NCI-H524 (cell line): ENCODE measurements at regions not wholly inside any gene's neighbourhood (a gene's known extent, or its start where the extent isn't known, plus 50 kb on each side); places are given as distances from the start of the nearest gene placed in this dataset.
A peak's percentile ranks its signal among the peaks of the same experiment; 100 is the strongest.

ENCODE experiments used
- DNase-seq, 2 experiments: peaks; one replicate each; lab custom pipeline; 2025; lab: John Stamatoyannopoulos, UW

DNA sequence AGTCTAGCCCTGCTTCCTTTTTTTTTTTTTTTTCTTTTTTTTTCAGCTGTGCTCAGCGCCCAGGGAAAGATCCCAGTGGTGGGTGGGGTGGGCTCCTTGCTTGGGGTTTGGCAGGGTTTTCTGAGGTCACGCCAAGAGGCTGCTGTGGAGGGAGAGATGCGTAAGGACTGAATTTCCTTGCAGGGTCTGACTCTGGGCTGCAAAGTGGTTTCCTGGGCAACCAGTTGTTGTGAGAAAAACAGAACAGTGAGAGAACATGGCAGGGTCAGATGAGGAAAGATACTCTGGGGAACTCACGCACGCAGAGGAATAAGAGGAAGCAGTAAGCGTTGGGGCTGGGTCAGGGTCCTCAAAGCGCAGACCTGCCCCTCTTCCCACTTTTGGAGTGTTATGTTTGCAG, 119.5 kb downstream of the IRF8 start:
- DNase-seq = no peak

DNA sequence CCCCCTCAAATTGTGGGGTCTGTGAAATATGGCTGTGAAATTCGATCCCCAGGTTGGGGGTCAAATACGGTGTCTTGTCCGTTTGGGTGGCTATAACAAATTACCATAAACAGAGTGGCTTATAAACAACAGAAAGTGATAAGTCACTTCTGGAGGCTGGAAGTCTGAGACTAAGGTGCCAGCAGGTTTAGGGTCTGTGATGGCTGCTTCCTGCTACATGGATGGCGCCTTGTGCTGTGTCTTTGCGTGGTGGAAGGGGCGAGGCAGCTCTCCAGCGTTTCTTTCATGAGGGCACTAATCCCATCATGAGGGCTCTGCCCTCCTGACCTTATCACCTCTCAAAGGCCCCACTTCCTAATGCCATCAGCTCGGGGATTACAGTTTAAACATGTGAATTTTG, 120.0 kb downstream of the IRF8 start:
- DNase-seq = no peak

DNA sequence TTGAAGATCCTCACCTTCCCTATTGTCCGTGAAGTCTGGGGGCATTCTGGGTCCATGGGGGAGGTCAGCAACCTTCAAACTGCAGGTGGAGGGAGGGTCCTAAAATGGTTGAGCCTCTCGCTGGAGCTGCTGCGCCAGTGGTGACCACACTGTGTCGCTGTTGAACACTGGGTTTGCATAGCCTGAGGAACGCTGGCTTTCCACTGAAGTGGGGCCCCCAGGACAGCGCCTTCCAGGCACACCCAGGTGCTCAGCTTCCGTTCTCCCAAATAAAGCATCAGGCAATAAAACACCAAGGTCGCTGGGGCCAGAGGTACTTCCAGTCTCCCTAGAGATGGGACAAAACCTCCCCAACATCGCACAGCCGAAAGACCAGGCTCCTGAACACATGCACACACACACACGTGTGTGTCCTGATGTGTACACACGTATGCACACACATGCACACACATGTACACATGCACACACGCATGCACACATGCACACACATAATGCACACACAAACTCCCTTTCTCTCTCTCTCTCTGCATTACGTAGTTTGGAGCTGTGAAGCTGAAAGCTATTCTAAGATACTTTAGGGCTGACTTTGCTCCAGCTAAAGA, 120.6 kb downstream of the IRF8 start:
- no peak for DNase-seq

DNA sequence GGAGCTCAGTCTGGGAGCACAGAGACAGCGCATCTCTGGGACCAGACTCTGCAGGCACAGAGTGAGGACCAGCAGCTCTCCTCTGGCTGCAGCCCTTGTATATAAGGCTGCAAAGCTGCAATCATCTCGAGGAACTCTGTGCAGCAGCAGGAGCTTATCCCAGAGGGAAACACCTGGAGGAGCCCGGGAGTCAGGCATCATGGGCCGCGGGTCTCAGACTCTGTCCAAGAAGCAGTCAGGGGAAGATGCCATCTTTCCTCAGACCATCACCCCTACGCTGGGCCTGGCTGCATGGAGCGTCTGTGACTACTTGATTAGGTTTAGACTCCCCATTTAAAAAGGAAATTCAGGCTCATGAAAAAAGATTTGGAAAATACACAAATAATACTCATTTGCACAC, 122.0 kb downstream of the IRF8 start:
- DNase-seq = peak in 1 of 2 experiments; percentile 16

DNA sequence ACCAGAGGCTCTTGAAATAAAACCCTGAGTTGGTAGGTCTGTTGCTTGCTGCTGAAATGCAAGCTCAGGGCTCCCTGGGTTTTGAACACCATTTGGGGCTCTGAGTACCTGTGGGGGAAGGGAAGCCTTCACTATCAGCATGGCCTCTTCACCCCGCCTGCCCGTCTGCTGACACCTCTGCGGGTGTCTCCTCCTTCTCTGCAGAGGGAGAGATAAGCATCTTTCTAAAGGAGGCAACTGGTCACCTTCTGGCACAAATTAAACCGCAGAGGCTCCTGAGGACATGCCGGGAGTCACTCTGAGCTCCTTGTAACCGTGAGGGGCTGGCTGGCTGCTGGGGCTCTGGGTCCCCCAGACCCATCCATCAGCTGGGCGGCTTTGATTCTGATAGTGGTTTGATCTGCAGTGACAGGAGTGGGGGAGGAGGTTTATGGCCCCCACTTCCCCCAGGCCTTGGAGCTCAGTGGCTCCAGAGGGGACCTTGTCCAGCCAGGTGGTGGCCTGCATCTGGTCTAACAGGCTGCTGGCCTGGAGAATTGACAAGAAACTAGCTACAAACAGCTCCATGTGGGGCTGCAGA, 123.5 kb downstream of the IRF8 start:
- no peak for DNase-seq

DNA sequence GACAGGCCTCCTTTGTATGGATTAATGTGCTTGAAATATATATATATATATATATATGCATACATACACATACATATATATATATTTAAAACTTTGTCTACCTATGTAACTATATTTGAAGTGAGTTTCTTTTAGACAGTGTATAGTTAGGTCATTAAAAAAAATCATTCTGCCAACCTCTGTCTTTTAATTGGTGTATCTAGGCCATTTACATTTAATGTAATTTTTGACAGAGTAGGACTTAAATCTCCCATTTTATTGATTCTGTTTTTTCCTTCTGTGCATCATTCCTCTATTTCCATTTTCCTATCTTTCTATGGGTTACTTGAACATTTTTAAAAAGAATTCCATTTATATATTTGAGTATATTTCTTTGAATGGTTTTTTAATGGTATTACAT, 125.2 kb downstream of the IRF8 start:
- DNase-seq = no peak

DNA sequence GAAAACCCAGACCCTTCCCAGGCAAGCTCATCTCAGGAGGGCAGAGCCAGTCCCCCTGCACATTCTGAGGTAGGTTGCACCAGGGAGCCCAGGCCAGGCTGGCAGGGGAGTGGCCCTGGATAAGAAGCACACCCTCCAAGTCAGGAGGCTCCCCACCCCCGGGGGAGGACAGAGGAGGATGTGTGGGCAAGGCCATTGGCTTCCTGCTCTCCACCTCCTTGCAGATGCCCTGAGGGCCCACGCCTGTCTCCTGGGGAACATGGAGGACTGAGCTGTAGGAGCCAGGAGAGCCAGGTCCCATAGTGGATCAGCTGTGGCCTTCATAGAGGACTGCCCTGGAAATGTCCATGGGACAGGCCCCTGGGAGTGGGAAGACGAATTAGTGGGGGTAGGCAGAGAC, 126.7 kb downstream of the IRF8 start:
- DNase-seq = no peak

DNA sequence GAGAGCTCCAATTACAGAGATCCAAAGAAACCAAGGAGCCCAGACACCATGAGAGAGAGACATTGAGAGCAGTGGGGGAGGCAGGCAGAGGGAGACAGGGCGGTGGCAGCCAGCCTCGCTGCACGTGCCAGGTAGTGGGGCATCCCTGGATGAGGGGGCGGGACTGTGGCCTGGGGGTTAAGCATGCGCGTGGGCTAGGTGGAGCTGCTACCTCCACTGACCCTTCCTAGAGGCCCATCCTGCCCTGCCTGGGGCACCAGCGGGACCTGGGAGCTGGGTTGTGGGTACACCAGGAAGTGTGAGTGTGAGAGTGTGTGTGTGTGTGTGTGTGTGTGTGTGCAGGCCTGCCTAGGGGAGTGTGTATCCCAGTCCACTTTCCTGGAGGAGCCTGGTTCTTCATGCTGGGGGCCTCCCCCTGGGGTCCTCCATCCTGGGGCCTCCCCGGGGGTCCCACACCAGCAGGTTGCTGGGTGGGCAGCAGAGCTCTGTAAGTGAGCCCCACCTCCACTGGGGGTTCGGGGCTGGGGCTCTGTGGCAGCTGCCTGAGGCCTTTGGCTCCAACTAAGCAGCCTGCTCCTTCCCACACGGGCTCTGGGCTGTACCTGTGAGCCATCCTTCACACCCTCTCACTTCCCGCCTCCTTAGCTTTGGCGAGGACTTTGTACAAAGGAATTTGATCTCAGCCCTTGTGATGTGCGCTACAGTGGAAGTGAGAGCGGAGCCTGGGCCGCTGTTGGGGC, 127.4 kb downstream of the IRF8 start:
- DNase-seq = no peak

DNA sequence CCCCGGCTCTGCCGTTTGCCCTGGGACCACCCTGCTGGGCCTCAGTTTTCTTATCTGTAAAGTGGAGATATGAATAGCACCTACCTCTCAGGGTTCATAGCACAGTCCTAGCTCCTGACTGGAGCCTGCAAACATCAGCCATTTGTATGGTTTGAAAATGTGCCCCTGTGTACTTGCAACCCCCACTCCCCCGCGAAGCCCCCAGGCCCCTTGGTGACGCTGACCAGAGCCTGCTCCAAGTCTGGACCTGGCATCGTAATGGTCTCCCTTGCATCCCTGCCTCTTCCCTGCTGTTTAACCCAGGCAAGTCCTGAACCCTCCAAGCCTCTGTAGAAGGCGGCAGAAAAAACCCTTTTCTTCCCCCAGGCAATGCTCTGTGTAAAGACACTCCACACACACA, 128.0 kb downstream of the IRF8 start:
- DNase-seq = no peak

DNA sequence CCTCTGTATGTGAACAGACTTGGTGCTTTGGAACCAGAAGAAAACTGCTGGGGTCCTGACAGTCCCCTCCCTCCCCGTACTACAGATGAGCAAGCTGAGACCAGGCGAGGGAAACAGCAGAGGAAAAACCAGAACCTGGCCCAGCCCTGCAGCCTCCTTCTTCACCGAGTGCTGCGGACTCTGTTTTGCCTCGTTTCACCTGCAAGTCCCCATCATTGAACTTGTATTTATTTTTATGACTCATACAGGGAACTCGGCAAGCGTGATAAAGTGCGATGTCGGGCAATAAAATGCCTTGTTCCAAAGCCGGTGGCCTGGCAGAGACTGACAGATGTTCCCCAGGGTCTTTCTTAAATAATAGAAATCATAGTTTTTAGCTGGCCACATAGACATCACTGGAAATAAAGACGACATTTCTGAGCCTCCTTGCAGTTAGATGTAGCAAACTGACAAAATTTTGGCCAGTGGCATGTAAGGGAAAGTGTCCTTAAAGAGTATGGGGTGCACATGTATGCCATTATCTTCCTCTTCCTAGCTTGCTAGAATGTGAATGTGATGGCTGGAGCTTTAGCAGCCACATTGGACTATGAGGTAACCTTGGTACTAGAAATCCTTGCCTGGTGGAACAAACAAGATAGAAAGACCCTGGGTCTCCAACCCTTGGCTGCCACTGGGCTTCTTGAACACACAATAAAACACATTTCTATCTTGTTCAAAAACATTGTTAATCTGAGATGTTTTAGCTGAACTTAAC, 128.6 kb downstream of the IRF8 start:
- no peak for DNase-seq

DNA sequence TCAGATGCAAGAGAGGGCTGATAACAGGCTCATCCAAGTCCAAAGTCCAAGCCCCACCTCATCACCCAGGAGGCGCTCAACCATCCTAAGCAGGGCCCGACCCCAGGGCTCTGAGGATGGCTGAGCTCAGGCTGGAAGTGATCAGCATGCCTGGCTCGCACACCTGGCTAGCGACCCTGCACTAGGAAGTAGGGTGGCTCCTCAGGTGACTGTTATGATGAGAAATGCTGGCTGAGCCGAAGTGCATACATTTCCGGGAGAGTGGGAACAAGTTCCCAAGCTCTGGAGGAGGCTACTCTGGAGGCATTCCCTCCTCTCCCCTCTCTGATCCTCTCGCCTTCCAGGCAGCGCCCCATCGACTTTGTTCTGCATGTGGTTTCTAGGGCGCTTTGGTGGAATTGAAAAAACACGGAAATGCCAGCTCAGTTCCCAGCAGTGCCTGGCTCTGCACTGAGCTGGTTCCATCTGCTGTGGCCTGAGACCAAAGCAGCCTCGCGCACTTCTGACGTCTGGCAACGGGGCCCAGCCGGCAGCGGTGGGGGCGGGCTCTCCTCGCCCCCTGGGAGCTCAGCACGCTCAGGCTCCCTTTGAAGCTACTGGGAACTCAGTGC, 130.3 kb downstream of the IRF8 start:
- peak in 1 of 2 experiments; percentile 17 for DNase-seq

DNA sequence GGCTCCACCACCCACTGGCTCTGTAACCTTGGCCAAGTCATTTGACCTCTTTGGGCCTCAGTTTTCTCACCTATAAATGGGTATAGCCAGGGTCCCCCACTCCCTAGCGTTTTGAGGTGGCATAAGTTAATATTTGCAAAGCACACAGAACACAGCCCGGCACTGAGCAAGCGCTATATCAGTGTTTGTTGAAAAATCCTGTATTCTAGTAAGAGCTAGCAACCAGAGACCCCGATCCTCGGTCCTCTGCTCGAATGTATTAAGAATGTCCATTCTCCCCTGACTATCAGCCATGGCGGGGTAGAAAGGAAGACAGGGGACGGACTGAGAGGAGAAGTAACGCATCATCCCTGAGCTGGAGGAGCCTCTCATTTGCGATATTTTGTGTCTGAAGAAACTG, 131.2 kb downstream of the IRF8 start:
- DNase-seq = no peak

DNA sequence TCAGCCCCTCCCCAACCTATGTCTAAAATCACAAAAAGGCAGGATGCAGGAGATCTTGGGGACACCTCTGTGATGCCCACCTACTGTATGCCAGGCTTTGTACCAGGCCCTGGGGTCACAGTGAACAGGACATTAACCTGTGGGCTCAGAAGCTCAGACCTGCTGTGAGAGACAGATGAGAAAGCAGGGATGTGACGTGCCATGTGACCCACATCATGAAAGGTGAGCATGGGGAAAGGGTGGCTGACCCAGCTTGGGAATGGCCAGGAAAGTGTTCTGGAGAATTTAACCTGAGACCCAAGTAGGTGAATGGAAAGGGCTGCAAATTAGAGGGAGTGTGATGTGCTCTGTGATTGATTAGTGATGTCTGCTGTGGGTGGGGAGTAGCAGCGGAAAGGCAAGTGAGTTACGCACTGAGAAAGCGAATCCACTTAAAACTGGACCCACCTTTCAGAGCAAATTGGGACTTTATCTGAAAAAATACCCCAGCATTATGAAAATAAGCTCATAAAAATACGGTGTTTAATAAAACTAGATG, 132.2 kb downstream of the IRF8 start:
- DNase-seq = no peak

DNA sequence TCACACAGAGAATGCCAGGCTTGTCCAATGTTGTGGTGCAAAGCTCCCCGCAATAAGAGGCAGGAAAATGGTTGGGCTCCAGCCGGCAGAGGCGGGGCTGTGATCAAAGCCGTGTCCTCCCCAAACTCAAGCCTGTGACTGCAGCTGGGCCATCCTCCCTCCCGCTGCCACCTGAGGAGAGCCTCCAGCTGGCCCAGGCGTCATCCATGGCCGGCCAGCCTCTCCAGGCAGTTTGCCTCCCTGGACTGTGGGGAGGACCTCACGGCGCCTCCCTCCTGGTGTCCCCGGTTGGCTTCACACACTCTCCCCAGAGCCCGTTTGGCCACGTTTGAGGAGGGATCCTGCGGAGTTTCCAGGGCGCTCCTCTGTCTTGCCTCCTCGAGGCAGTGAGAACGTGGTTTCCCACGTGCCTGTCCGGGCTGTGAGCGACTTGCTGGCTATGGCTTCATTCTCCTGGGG, 134.1 kb downstream of the IRF8 start:
- DNase-seq = no peak

DNA sequence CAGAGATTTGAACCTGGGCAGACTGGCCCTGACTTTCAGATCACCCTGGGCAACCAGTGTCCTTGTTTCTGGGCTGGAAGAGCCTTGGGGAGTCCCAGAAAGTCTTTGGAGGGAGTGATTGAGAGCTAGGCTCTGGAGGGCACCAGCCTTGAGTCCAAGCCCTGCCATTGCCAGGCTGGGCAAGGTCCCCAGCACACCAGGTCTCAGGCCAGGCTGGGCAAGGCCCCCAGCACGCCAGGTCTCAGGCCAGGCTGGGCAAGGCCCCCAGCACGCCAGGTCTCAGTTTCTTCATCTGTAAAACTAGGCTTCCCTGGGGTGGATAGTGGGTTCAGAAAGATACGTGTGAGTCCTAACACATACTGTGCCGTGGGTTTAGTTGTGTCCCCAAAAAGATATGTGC, 135.0 kb downstream of the IRF8 start:
- DNase-seq = no peak

DNA sequence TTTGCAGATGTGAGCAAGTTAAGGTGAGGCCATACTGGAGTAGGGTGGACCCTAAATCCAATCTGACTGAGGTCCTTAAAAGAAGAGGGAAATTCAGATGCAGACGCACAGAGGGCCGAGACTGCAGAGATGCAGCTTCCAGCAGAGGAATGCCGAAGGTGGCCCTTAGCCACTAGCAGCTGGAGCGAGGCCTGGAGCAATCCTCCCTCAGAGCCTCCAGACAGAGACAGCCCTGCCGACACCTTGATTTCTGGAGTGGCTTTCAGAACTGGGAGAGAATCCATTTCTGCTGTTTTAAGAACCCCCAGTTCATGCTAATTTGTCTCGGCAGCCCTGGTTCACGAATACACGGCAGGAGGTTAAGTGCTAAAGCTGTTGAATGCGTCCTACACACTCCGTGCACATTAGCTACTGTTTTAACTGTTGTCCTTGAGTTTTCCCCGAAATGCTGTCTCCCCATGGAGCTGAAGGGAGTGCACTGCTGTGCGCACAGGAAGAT, 135.5 kb downstream of the IRF8 start:
- DNase-seq = no peak

DNA sequence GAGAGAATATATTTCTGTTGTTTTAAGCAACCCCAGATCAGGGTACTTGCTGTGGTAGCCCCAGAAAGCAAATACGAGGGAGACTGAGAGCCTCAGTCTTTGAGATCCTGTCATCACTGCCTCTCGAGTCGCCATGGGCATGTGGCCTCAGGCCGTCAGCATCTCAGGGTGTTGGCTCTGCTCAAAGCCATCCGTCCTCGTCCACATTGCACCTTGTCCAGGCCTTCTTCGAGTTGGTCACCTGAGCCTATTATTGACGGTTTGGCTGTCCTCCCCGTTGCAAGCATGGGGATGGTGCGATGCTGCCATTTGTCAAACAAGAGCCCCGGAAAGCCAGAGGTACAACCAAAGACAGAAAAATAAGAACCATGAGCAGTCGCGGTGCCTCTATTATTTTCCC, 136.9 kb downstream of the IRF8 start:
- DNase-seq = no peak

DNA sequence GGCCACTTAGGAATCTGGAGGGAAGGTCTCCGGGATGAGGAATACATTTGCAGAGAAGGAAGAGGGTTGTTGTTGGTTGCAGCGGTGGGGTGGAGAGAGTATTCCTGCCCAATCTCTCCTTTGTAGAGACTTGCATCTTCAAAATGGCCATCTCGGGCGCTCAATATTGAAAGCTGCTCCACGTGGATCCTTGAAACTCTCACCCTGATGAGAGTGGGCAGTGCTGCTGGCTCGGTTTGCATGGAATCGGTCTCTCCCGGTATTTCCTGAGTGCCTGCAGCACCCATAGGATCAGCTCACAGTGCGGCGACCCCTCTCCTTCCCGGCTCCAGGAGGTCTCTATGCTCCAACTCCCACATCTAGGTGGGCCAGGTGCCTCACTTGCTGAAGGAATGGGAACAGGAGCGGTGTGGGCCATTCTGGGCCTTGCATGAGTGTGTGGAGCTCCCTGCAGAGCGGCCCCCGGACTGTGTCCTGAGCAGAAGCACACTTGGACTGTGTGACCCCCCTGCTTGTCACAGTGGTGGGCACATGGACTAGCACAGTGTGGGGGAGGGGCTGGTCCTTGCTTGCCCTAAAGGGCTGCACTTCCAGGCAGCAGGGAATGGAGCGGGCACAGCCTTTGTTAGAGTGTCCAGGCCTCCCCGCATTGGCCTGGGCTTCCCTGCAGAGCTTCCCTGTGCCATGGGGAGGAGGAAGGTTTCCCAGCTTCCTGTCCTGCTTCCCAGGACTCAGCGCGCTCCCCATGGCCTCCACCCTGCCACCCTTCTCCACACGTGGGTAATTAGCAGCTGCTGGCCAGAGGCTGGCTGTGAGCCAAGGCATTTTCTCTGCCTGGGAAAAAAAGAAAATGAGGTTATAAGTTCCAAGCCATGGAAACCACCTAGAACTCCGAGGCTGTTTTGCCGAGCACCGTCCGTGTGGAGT, 139.3 kb downstream of the IRF8 start:
- no peak for DNase-seq

DNA sequence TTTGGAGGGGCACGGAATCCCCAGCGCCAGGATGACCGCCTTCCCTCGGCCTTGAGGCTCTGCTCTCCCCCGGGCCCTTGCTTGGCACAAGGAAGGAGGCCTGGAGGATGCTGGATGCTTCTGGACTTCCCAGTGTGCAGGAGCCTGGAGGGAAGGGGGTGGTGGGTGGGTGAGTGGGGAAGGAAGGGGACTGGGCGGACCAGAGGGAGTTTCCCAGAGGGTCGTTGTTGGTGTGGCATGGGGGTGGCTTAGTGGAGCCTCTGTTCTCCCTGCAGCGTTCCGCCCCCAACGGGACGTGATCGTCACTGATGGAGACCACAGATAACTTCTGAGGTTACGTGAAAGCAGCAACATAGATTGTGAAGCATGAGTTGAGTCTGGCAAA, 140.0 kb downstream of the IRF8 start:
- DNase-seq = no peak

DNA sequence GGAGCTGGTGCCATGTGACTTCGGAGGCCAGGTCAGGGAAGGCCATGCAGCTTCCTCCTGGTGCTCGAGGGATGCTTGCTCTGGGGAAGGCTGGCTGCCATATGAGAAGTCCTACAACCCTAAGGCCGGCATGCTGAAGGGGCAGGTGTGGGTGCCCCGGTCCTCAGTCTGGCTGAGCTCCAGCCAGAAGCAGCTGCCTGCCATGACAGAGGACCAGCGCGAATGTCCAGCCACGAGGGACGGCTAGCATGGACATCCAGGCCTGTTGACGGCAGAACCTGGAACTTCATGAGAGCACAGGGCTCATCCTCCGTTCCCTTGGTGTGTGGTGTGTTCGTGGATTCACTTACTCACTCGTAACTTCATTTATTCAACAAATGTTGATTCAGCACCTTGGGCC, 140.6 kb downstream of the IRF8 start:
- no peak for DNase-seq

DNA sequence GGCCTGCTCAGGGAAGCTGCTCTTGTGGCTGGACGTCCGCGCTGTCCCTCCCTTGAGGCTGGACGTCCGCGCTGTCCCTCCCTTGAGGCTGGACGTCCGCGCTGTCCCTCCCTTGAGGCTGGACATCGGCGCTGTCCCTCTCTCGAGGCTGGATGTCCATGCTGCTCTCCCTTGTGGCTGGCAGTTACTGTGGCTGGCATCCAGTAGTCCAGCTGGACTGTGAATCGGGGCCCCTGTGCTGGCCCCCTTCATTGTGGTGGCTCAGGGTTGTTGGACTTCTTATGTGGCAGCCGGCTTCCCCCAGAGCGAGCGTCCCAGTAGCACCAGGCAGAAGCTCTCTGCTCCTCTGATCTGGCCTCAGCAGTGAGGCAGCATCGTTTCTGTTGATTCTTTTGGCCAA, 141.5 kb downstream of the IRF8 start:
- DNase-seq = no peak
